IMR-90 (cell line): ENCODE measurements at regions not wholly inside any gene's neighbourhood (a gene's known extent, or its start where the extent isn't known, plus 50 kb on each side); places are given as distances from the start of the nearest gene placed in this dataset.

Experiments
- BHLHE40 ChIP-seq: fragments of 150-350 bp; IDR thresholded peaks from 2 replicates; pipeline ENCODE4 v1.6.1; 2016; ENCODE audit warnings: mild to moderate bottlenecking, low read depth, low read length
- CEBPB ChIP-seq: IDR thresholded peaks from 2 replicates; pipeline ENCODE4 v1.6.1; 2012; ENCODE audit warnings: low read depth, low read length, improper control_type of control experiment
- ELK1 ChIP-seq: fragments of 150-350 bp; IDR thresholded peaks from 2 replicates; pipeline ENCODE4 v1.6.1; 2016; ENCODE audit warnings: low read depth, mild to moderate bottlenecking, low read length, moderate library complexity, borderline replicate concordance
- MAFK ChIP-seq: IDR thresholded peaks from 2 replicates; pipeline ENCODE4 v1.6.1; 2012; ENCODE audit warnings: low read depth, low read length, improper control_type of control experiment
- MAZ ChIP-seq: IDR thresholded peaks from 2 replicates; pipeline ENCODE4 v1.6.1; 2012; ENCODE audit warnings: low read depth, mild to moderate bottlenecking, low read length, improper control_type of control experiment, moderate library complexity, borderline replicate concordance
- MXI1 ChIP-seq: IDR thresholded peaks from 2 replicates; pipeline ENCODE4 v1.6.1; 2012; ENCODE audit warnings: low read depth, mild to moderate bottlenecking, low read length, moderate library complexity, borderline replicate concordance
- POLR2A ChIP-seq: IDR thresholded peaks from 2 replicates; pipeline ENCODE4 v1.6.1; 2012; ENCODE audit warnings: mild to moderate bottlenecking, low read depth, low read length
- RAD21 ChIP-seq: IDR thresholded peaks from 2 replicates; pipeline ENCODE4 v1.6.1; 2012; ENCODE audit warnings: low read length, improper control_type of control experiment
- SMC3 ChIP-seq: fragments of 150-350 bp; IDR thresholded peaks from 2 replicates; pipeline ENCODE4 v1.6.1; 2016; ENCODE audit warnings: low read depth, mild to moderate bottlenecking, antibody characterized with exemption, low read length, moderate library complexity
- TF ChIP-seq, protein P1 (sequence below): conservative IDR thresholded peaks from 2 replicates; pipeline ENCODE4 v1.5.1; 2012; ENCODE audit warnings: mild to moderate bottlenecking, low read depth, low read length, improper control_type of control experiment

GRCh38 chr2:7709907-7710306, 792.7 kb downstream of the RNF144A start:
- TF ChIP-seq, protein P1, sequence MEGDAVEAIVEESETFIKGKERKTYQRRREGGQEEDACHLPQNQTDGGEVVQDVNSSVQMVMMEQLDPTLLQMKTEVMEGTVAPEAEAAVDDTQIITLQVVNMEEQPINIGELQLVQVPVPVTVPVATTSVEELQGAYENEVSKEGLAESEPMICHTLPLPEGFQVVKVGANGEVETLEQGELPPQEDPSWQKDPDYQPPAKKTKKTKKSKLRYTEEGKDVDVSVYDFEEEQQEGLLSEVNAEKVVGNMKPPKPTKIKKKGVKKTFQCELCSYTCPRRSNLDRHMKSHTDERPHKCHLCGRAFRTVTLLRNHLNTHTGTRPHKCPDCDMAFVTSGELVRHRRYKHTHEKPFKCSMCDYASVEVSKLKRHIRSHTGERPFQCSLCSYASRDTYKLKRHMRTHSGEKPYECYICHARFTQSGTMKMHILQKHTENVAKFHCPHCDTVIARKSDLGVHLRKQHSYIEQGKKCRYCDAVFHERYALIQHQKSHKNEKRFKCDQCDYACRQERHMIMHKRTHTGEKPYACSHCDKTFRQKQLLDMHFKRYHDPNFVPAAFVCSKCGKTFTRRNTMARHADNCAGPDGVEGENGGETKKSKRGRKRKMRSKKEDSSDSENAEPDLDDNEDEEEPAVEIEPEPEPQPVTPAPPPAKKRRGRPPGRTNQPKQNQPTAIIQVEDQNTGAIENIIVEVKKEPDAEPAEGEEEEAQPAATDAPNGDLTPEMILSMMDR, result no peak
- no peak for TF ChIP-seq MAZ
- no peak for TF ChIP-seq MAFK
- TF ChIP-seq RAD21, result no peak
- no peak for TF ChIP-seq POLR2A
- TF ChIP-seq CEBPB, result no peak
- TF ChIP-seq ELK1, result no peak
- TF ChIP-seq MXI1, result no peak
- no peak for TF ChIP-seq SMC3
- no peak for TF ChIP-seq BHLHE40
